Psoas muscle (tissue), 7 donors: ENCODE measurements at regions not wholly inside any gene's neighbourhood (a gene's known extent, or its start where the extent isn't known, plus 50 kb on each side); places are given as distances from the start of the nearest gene placed in this dataset.

Experiments used
- ATAC-seq, 4 donors: fragments of 200-7000 bp; cut with Tn5 transposase; one replicate each; pipeline ENCODE4 v1.9.1; 2020; ENCODE audit warnings: moderate library complexity in 3 of 4, mild to moderate bottlenecking in 2 of 4
- DNase-seq, 2 donors: peaks; one replicate each; pipeline ENCODE4 v3.0.0-alpha.2; 2020
- H3K27ac ChIP-seq: fragments of 200-600 bp; one replicate; pipeline ENCODE4 v1.8.0; 2022
- H3K27me3 ChIP-seq, 3 donors: fragments of 200-600 bp in 1 of 3; one replicate each; pipeline versions ENCODE4 v1.6.1 to v1.8.0; 2013 to 2022; ENCODE audit warnings: low read length in 2 of 3, mild to moderate bottlenecking in 2 of 3, moderate library complexity in 1 of 3; ENCODE audit not compliant: insufficient read depth in 3 of 3
- H3K36me3 ChIP-seq, 2 donors: fragments of 200-600 bp in 1 of 2; one replicate each; pipeline versions ENCODE4 v1.6.1 to v1.8.0; 2013 to 2022; ENCODE audit warnings: low read depth in 1 of 2, mild to moderate bottlenecking in 1 of 2, moderate library complexity in 1 of 2; ENCODE audit not compliant: insufficient read depth in 1 of 2
- H3K4me1 ChIP-seq: fragments of 200-600 bp; one replicate; pipeline ENCODE4 v1.8.0; 2022
- H3K4me3 ChIP-seq: fragments of 200-600 bp; one replicate; pipeline ENCODE4 v1.8.0; 2022; ENCODE audit warnings: mild to moderate bottlenecking
- H3K9me3 ChIP-seq: fragments of 200-600 bp; one replicate; pipeline ENCODE4 v1.8.0; 2022
- WGBS, 3 donors: extraction: QIAGEN DNeasy Blood & Tissue Kit; methylation state at CpG; one replicate each; pipeline versions ENCODE4 v1.1.6 to v1.1.7; 2013; 5-methylcytosine and 5-hydroxymethylcytosine counted together
- intact Hi-C, 2 donors: fragments of 100-400 bp; cut with DNase I; formaldehyde crosslinking; loops; one replicate each; pipeline versions ENCODE4 v1.11.0 to v1.14.2; 2022
- TF ChIP-seq, protein P1 (sequence below): fragments of 200-600 bp; IDR thresholded peaks from one replicate; pipeline ENCODE4 v1.8.0; 2022; ENCODE audit warnings: antibody characterized with exemption
- donor health status: healthy with polysubstance abuse.
- donor health status: DM: no; HTN: no; CAD: no; lungs with moderate emphysema.
- donor health status: Bipolar disorder and iron deficiency.
- donor health status: healthy.
- donor health status: DM: yes; HTN: yes; CAD: no.
- donor health status: DM: no; HTN: no; CAD: no.
- donor health status: DM: yes; HTN: yes; CAD: no.

DNA sequence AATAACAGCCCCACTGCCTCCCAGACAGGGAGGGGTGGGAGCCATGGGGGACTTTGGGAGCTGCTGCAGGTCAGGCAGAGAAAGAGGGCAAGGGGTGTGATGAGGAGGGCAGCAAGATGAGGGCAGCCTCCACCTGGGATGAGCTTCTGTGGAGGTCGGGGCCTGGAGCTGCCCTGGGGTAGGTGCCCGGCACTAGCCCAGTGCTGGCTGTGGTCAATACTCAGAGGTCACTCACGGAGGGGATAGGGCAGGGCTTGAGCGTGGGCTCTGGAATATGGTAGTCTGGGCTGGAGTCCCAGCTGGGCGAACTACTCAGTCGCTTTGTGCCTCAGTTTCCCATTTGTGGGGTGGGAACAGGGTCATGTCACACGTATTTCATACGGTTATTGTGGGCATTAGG lies 169.0 kb downstream of the IRF8 start:
- DNase-seq (no peak), ATAC-seq (no peak)
- Histone ChIP-seq H3K9me3 (no peaks in the 10 kb centered on the region), H3K27me3 (peaks cover 0 to 27% (median 7%) of the 10 kb centered on the region in 3 donors), H3K36me3 (no peaks in the 10 kb centered on the region), H3K4me3 (no peak overlapping the region), H3K4me1 (no peaks in the 10 kb centered on the region), H3K27ac (no peak overlapping the region)
- WGBS, 3 donors, result 83 to 88% (median 88%) methylated on average over 8 of the region's 8 CpGs
- intact Hi-C loops, result no loop called here
- TF ChIP-seq, protein P1, sequence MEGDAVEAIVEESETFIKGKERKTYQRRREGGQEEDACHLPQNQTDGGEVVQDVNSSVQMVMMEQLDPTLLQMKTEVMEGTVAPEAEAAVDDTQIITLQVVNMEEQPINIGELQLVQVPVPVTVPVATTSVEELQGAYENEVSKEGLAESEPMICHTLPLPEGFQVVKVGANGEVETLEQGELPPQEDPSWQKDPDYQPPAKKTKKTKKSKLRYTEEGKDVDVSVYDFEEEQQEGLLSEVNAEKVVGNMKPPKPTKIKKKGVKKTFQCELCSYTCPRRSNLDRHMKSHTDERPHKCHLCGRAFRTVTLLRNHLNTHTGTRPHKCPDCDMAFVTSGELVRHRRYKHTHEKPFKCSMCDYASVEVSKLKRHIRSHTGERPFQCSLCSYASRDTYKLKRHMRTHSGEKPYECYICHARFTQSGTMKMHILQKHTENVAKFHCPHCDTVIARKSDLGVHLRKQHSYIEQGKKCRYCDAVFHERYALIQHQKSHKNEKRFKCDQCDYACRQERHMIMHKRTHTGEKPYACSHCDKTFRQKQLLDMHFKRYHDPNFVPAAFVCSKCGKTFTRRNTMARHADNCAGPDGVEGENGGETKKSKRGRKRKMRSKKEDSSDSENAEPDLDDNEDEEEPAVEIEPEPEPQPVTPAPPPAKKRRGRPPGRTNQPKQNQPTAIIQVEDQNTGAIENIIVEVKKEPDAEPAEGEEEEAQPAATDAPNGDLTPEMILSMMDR, result no peak

DNA sequence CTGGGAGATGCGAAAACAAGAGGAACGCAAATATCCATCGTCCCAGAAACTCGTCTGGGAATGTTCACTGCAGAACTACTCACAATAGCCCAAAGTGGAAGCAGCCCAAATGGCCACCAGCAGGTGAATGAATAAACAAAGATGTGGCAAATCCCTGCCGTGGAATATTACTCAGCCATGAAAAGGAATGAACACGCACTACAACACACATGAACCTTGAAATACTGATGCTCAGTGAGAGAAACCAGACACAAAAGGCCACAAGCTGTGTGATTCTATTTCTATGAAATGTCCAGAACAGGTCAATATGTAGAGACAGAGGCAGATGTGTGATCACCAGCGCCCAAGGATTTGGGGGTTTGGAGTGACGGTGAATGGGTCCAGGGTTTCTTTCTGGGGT lies 169.8 kb downstream of the IRF8 start:
- H3K9me3 ChIP-seq, result no peaks in the 10 kb centered on the region
- peaks cover 0 to 34% (median 7%) of the 10 kb centered on the region in 3 donors for H3K27me3 ChIP-seq
- H3K36me3 ChIP-seq, result no peaks in the 10 kb centered on the region
- H3K4me1 ChIP-seq, result no peaks in the 10 kb centered on the region
- ATAC-seq (no peak), DNase-seq (no peak)
- intact Hi-C loops, result no loop called here
- no peak overlapping the region for H3K27ac ChIP-seq
- no peak overlapping the region for H3K4me3 ChIP-seq
- WGBS, 3 donors, result 95 to 96% (median 96%) methylated on average over 8 of the region's 8 CpGs
- TF ChIP-seq, protein P1, result no peak

DNA sequence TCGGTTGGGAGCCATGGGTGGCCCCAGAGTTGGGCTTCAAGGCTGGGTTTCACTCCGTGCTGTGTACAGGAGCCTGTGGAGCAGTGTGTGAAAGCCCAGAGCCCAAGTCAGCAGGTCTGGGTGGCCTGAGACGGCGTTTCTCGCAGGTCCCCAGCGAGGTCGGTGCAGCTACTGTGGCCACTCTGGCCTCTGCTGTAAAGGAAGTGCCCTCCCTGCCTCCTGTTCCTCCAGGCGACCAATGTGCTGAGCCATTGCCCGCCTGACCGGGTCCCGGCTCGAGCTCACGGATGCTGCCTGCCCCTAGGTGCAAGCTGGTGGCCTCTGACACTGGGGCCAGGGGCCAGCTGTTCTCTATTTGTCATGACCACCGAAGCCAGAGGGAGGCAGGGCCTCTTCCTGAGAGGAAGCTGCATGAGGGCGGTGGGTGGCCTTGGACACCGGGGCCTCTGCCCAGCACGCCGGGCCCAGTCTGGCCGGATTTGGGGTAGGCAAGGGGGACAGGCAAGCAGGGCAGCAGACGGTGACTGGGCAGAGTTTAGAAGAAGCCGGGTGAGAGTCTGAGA lies 170.9 kb downstream of the IRF8 start:
- intact Hi-C loops, result loop anchor here in 1 of 2 donors (5.0 kb wide), 1 partner anchor 447 kb away; no protein-coding TSS in a partner anchor
- peaks cover 0 to 42% (median 10%) of the 10 kb centered on the region in 3 donors for H3K27me3 ChIP-seq
- no peak for DNase-seq

DNA sequence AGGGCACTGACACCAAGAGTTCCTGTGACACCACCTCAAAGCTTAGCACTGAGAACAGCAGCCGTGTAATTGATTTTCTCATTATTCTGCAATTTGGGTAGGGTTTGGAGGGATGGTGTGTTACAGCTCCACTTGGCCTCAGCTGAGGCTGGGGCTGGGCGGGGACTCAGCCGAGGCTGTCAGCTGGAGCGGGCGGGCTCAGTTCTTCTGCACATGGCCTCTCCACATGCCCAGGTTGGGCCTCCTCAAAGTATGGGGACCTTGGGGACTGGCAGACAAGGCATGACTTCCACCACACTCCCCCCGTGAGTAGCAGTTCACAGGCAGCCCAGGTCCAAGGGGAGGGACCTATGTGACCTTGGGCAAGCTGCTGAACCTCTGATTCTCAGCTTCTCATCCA lies 171.5 kb downstream of the IRF8 start:
- Histone ChIP-seq H3K9me3 (no peaks in the 10 kb centered on the region), H3K36me3 (no peaks in the 10 kb centered on the region), H3K27ac (no peak overlapping the region), H3K4me1 (no peaks in the 10 kb centered on the region), H3K4me3 (no peak overlapping the region), H3K27me3 (peaks cover 0 to 49% (median 10%) of the 10 kb centered on the region in 3 donors)
- intact Hi-C loops, result loop anchor here in 1 of 2 donors (5.0 kb wide), 1 partner anchor 447 kb away; no protein-coding TSS in a partner anchor
- 28 to 48% (median 31%) methylated on average over 6 of the region's 6 CpGs for WGBS, 3 donors
- TF ChIP-seq, protein P1, result no peak
- DNase-seq (no peak), ATAC-seq (no peak)

More for the DNA sequence above, 170.9 kb downstream of the IRF8 start:
- Histone ChIP-seq H3K36me3 (no peaks in the 10 kb centered on the region), H3K4me1 (no peaks in the 10 kb centered on the region), H3K9me3 (no peaks in the 10 kb centered on the region), H3K27ac (no peak overlapping the region), H3K4me3 (no peak overlapping the region)
- 39 to 49% (median 40%) methylated on average over 21 of the region's 21 CpGs for WGBS, 3 donors
- TF ChIP-seq, protein P1, result no peak
- no peak for ATAC-seq

DNA sequence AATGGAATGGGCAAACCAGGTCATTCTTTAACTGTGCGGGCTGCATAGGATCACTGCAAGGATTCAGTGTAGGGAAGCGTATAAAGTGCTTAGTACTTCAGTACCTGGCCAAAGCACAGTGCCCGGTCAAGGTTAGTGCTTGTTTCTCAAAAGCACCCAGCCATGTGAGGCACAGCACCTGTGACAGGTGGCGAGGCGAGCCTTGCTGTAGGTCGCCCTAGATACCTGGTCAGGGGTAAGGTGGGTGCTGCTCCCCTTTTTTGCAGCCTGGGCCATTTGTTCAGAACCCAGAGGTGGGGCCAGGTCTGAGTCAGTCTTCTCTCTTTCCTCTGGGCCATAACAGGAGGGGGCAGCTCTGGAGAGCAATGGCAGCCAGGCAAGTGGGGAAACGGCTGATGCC lies 172.0 kb downstream of the IRF8 start:
- H3K27ac ChIP-seq, result no peak overlapping the region
- ATAC-seq (no peak), DNase-seq (no peak)
- H3K36me3 ChIP-seq, result no peaks in the 10 kb centered on the region
- no peak overlapping the region for H3K4me3 ChIP-seq
- TF ChIP-seq, protein P1, result no peak
- peaks cover 0 to 53% (median 10%) of the 10 kb centered on the region in 3 donors for H3K27me3 ChIP-seq
- no peaks in the 10 kb centered on the region for H3K4me1 ChIP-seq
- WGBS, 3 donors, result 86 to 88% (median 87%) methylated on average over 7 of the region's 7 CpGs
- H3K9me3 ChIP-seq, result no peaks in the 10 kb centered on the region
- intact Hi-C loops, result loop anchor here in 1 of 2 donors (5.0 kb wide), 1 partner anchor 446 kb away; no protein-coding TSS in a partner anchor
